SU-DHL-6 (cell line): ENCODE measurements at regions not wholly inside any gene's neighbourhood (a gene's known extent, or its start where the extent isn't known, plus 50 kb on each side); places are given as distances from the start of the nearest gene placed in this dataset.

ENCODE experiments used
- H2AFZ ChIP-seq: fragments of 200-600 bp; sonication (generic); 2 replicates; pipeline ENCODE4 v1.6.1; 2014; ENCODE audit warnings: low read depth, mild to moderate bottlenecking, moderate library complexity, mixed read lengths, antibody characterized with exemption, low read length; ENCODE audit not compliant: severe bottlenecking
- H3F3A ChIP-seq: fragments of 200-600 bp; shearing (Covaris generic); 2 replicates; pipeline ENCODE4 v1.6.0; 2016; ENCODE audit warnings: antibody characterized with exemption, mild to moderate bottlenecking; ENCODE audit not compliant: insufficient read depth
- H3K27ac ChIP-seq: fragments of 200-600 bp; sonication (generic); 2 replicates; pipeline ENCODE4 v1.5.1; 2016; ENCODE audit warnings: low read depth, mild to moderate bottlenecking, low read length, moderate library complexity, mixed read lengths
- H3K27me3 ChIP-seq: fragments of 200-600 bp; sonication (generic), shearing (Covaris generic); 2 replicates; pipeline ENCODE4 v1.6.0; 2014; ENCODE audit warnings: mild to moderate bottlenecking, low read length
- H3K36me3 ChIP-seq: fragments of 200-600 bp; sonication (generic); 2 replicates; pipeline ENCODE4 v1.6.1; 2014; ENCODE audit warnings: mild to moderate bottlenecking, low read length, mixed read lengths
- H3K4me2 ChIP-seq: fragments of 300-600, 200-600 bp; shearing (Covaris generic), sonication (generic); 2 replicates; pipeline ENCODE4 v1.6.0; 2014; ENCODE audit warnings: low read length, low read depth, mild to moderate bottlenecking; ENCODE audit not compliant: poor library complexity, severe bottlenecking
- H3K4me3 ChIP-seq: fragments of 200-600 bp; sonication (generic); 2 replicates; pipeline ENCODE4 v1.5.1; 2014; ENCODE audit warnings: antibody characterized with exemption, low read length, mild to moderate bottlenecking, mixed read lengths; ENCODE audit not compliant: insufficient read depth, poor library complexity, severe bottlenecking
- H3K79me2 ChIP-seq: fragments of 200-600 bp; sonication (generic); 2 replicates; pipeline ENCODE4 v1.6.1; 2014; ENCODE audit warnings: mild to moderate bottlenecking, low read length, moderate library complexity; ENCODE audit not compliant: insufficient read depth
- H3K9ac ChIP-seq: fragments of 200-600 bp; sonication (generic); 2 replicates; pipeline ENCODE4 v1.7.0; 2014; ENCODE audit warnings: mild to moderate bottlenecking, low read length
- H3K9me2 ChIP-seq: fragments of 200-600 bp; sonication (generic); replicated peaks from 2 replicates; pipeline ENCODE4 v1.6.1; 2014; ENCODE audit warnings: low read length; ENCODE audit not compliant: insufficient read depth
- H3K9me3 ChIP-seq: fragments of 200-600 bp; sonication (generic); 2 replicates; pipeline ENCODE4 v1.6.1; 2014; ENCODE audit warnings: low read length, mixed read lengths; ENCODE audit not compliant: insufficient read depth
- H4K20me1 ChIP-seq: fragments of 200-600 bp; sonication (generic); 2 replicates; pipeline ENCODE4 v1.6.1; 2014; ENCODE audit warnings: low read depth, mild to moderate bottlenecking, antibody characterized with exemption, low read length, moderate library complexity, mixed read lengths
- CTCF ChIP-seq: fragments of 200-600 bp; sonication (generic); IDR thresholded peaks from one replicate; pipeline ENCODE4 v1.5.1; 2017; ENCODE audit warnings: antibody characterized with exemption, mild to moderate bottlenecking, low read length, moderate library complexity; ENCODE audit not compliant: insufficient read depth, poor library complexity, severe bottlenecking
- EZH2phosphoT487 ChIP-seq: fragments of 200-600 bp; sonication (generic), shearing (Covaris generic); conservative IDR thresholded peaks from 2 replicates; pipeline ENCODE4 v1.6.1; 2018; ENCODE audit warnings: mild to moderate bottlenecking, antibody characterized with exemption, low read length, moderate library complexity, mixed read lengths

GRCh38 chr9:119114681-119115080 is 254.6 kb downstream of the BRINP1 start:
- Histone ChIP-seq H3K27me3 (no peaks in the 10 kb centered on the region), H3K9ac (no peak overlapping the region), H3F3A (no peaks in the 10 kb centered on the region), H2AFZ (no peak overlapping the region), H3K4me3 (no peak overlapping the region), H3K4me2 (no peak overlapping the region), H3K9me2 (no peaks in the 10 kb centered on the region; the same call in 1 of the 2 replicates), H3K36me3 (no peaks in the 10 kb centered on the region), H4K20me1 (no peaks in the 10 kb centered on the region), H3K27ac (no peak overlapping the region), H3K79me2 (no peaks in the 10 kb centered on the region), H3K9me3 (no peaks in the 10 kb centered on the region)
- TF ChIP-seq EZH2phosphoT487 (no peak), CTCF (no peak)
